Muscle of leg (tissue), 3 donors: ENCODE measurements at regions not wholly inside any gene's neighbourhood (a gene's known extent, or its start where the extent isn't known, plus 50 kb on each side); places are given as distances from the start of the nearest gene placed in this dataset.
A peak's percentile ranks its signal among the peaks of the same experiment; 100 is the strongest.
"Not testable (repeated sequence)": the region's sequence is repeated elsewhere in the genome, so short reads cannot be mapped to it uniquely, and the experiment has no call there.

ENCODE experiments used
- DNase-seq: peaks from one replicate; pipeline ENCODE4 v3.0.0; 2013
- H3K27ac ChIP-seq: one replicate; pipeline ENCODE4 v1.5.1; 2013; ENCODE audit warnings: mild to moderate bottlenecking, low read length, control low read depth
- H3K27me3 ChIP-seq: one replicate; pipeline ENCODE4 v1.6.1; 2013; ENCODE audit warnings: low read length; ENCODE audit not compliant: control insufficient read depth, insufficient read depth
- H3K36me3 ChIP-seq: one replicate; pipeline ENCODE4 v1.6.1; 2013; ENCODE audit warnings: low read length; ENCODE audit not compliant: control insufficient read depth, insufficient read depth
- H3K4me1 ChIP-seq: one replicate; pipeline ENCODE4 v1.6.1; 2013; ENCODE audit warnings: low read length; ENCODE audit not compliant: control insufficient read depth, insufficient read depth
- H3K4me3 ChIP-seq: one replicate; pipeline ENCODE4 v1.5.1; 2013; ENCODE audit warnings: low read length, control low read depth
- H3K9me3 ChIP-seq: replicated peaks from 2 replicates; pipeline ENCODE4 v1.6.1; 2013; ENCODE audit warnings: low read depth, low read length; ENCODE audit not compliant: control insufficient read depth
- WGBS: methylation state at CpG from one replicate; pipeline ENCODE4 v1.1.5; 2013; ENCODE audit warnings: missing lambda C conversion rate; ENCODE audit not compliant: insufficient coverage; 5-methylcytosine and 5-hydroxymethylcytosine counted together

GRCh38 chr7:9349625-9350024 lies 916.2 kb downstream of the NXPH1 start:
- H3K27ac ChIP-seq: no peak overlapping the region
- H3K4me1 ChIP-seq: no peaks in the 10 kb centered on the region
- DNase-seq: no peak
- H3K36me3 ChIP-seq: no peaks in the 10 kb centered on the region
- WGBS: 100% methylated on average over 1 of the region's 3 CpGs
- no peak overlapping the region for H3K4me3 ChIP-seq
- no peaks in the 10 kb centered on the region for H3K27me3 ChIP-seq
- H3K9me3 ChIP-seq: no peaks in the 10 kb centered on the region

DNA sequence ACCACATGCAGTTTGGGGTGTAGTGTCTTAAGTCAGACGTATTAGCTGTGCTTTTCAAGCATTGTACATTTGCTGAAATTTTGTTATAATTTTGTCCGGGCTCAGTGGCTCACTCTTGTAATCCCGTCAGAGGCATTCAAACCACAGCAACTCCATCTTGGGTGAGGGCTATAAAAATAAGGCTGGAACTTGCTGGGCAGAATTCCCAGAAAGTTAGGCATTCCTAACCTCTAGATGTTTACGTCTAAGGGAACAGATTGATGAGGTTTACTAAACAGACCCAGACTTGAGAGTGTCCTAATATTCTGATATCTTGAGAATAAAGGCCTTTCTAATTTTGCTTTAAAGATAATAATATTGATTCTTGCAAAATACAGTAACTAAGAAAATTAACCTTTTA lies 957.8 kb downstream of the NXPH1 start:
- H3K36me3 ChIP-seq: no peaks in the 10 kb centered on the region
- H3K27ac ChIP-seq: no peak overlapping the region
- no peak for DNase-seq
- H3K4me3 ChIP-seq: no peak overlapping the region
- H3K4me1 ChIP-seq: no peaks in the 10 kb centered on the region
- 83% methylated on average over 1 of the region's 4 CpGs for WGBS
- H3K27me3 ChIP-seq: no peaks in the 10 kb centered on the region
- H3K9me3 ChIP-seq: peaks cover 17% of the 10 kb centered on the region

DNA sequence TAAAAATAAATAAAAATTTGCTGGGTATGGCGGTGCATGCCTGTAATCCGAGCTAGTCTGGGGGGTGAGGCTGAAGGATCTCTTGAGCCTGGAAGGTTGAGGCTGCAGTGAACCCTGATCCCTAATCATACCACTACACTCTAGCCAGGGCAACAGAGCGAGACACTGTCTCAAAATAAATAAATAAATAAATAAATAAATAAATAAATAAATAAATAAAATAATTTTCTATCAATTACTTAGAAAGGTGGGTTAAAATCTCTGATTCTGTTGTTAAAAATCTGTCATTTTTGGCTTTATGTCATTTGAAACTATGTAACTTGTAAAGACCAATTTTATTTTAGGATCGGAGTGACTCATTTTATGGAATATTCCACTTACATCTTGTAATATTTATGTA lies 958.6 kb downstream of the NXPH1 start:
- no peaks in the 10 kb centered on the region for H3K27me3 ChIP-seq
- no peaks in the 10 kb centered on the region for H3K36me3 ChIP-seq
- H3K9me3 ChIP-seq: peaks cover 12% of the 10 kb centered on the region
- no CpG with 5 or more reads among the region's 4 CpGs for WGBS
- H3K4me3 ChIP-seq: no peak overlapping the region
- H3K4me1 ChIP-seq: no peaks in the 10 kb centered on the region
- DNase-seq: no peak
- H3K27ac ChIP-seq: no peak overlapping the region

GRCh38 chr7:9404386-9404785 lies 971.0 kb downstream of the NXPH1 start:
- not testable (repeated sequence) for H3K27ac ChIP-seq, H3K36me3 ChIP-seq, DNase-seq, H3K4me1 ChIP-seq, H3K9me3 ChIP-seq, H3K4me3 ChIP-seq, H3K27me3 ChIP-seq
- WGBS: 93% methylated on average over 25 of the region's 28 CpGs

DNA sequence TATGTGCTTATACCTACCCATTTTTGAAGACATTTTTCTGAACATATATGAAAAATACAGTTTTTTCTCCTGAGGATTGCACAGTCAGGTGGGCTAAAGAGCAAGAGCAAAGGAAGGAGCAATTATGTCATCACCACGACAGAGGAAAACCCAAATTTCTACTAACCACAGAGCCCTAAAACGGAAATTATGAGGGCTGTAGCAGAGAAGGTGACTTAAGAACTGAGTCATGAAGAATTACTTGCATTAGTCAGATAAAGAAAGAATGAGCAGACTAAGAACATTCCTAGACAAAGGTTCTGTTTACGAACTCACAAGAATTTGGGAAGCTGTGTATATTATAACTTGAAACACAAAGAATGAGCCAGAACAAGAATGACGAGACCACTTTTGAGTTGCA lies 974.4 kb downstream of the NXPH1 start:
- Histone ChIP-seq H3K27ac (no peak overlapping the region), H3K36me3 (no peaks in the 10 kb centered on the region), H3K9me3 (no peaks in the 10 kb centered on the region), H3K27me3 (no peaks in the 10 kb centered on the region), H3K4me1 (no peaks in the 10 kb centered on the region), H3K4me3 (no peak overlapping the region)
- no CpG with 5 or more reads among the region's 4 CpGs for WGBS
- no peak for DNase-seq

DNA sequence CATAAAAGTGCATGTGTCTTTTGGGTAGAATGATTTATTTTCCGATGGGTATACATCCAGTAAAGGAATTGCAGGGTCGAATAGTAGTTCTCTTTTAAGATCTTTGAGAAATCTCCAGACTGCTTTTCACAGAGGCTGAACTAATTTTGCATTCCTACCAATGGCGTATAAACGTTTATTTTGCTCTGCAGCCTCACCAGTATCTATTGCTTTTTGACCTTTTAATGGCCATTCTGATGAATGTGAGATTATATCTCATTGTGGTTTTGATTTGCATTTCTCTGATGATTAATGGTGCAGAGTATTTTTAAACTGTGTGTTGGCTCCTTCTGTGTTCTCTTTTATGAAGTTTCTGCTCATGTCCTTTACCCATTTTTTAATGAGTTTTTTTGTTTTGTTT lies 1020.1 kb downstream of the NXPH1 start:
- no CpG with 5 or more reads among the region's 4 CpGs for WGBS
- no peaks in the 10 kb centered on the region for H3K27me3 ChIP-seq
- H3K4me3 ChIP-seq: no peak overlapping the region
- H3K27ac ChIP-seq: no peak overlapping the region
- H3K9me3 ChIP-seq: peaks cover 2% of the 10 kb centered on the region
- H3K4me1 ChIP-seq: no peaks in the 10 kb centered on the region
- H3K36me3 ChIP-seq: no peaks in the 10 kb centered on the region
- DNase-seq: no peak

- no peak overlapping the region for H3K27ac ChIP-seq
- no peaks in the 10 kb centered on the region for H3K36me3 ChIP-seq
- H3K27me3 ChIP-seq: no peaks in the 10 kb centered on the region
- no peaks in the 10 kb centered on the region for H3K9me3 ChIP-seq
- H3K4me1 ChIP-seq: no peaks in the 10 kb centered on the region
- no peak for DNase-seq
- no peak overlapping the region for H3K4me3 ChIP-seq
Observed at GRCh38 chr7:9488555-9488954, 1055.1 kb downstream of the NXPH1 start.

DNA sequence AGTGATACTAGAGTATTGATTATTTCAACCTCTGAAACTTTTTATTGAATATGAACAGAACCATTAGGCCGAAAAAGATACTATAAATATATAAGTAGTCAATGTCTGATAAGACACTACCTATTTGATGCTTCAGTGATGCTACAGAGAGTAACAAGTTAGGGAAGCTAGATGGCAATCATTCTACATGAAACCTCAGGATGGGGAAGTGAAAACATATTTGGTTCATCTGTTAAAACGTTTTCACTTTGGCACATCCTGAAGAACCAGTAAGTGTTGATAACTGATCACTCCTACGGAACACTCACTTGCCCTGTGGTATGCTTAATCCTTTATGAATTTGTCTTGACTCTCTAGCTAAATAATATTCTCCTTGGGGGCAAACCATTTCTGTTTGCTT lies 1064.9 kb downstream of the NXPH1 start:
- WGBS: no CpG with 5 or more reads among the region's 3 CpGs
- no peaks in the 10 kb centered on the region for H3K4me1 ChIP-seq

DNA sequence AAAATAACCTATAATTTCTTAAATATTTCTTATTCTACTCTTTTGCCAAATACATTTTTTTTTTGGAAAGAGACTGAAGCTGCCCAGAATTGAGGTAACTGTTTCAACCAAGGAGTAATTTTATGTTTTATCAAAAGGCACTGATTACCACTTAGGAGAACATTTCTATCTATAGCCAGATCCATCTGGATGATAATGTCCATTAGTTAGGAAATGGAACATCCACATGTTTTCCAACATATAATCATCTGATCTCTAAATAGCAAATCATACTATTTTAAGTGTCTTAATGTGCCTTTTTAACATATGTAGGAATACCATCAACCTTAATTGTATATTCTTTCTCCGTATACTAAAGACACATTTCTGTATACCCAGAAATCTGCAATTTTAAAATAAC lies 1068.9 kb downstream of the NXPH1 start:
- no peaks in the 10 kb centered on the region for H3K27me3 ChIP-seq
- H3K27ac ChIP-seq: no peak overlapping the region
- DNase-seq: no peak
- WGBS: no CpG with 5 or more reads among the region's 1 CpG
- H3K9me3 ChIP-seq: no peaks in the 10 kb centered on the region
- H3K36me3 ChIP-seq: no peaks in the 10 kb centered on the region
- no peaks in the 10 kb centered on the region for H3K4me1 ChIP-seq
- no peak overlapping the region for H3K4me3 ChIP-seq

More for the DNA sequence above, 1064.9 kb downstream of the NXPH1 start:
- Histone ChIP-seq H3K36me3 (no peaks in the 10 kb centered on the region), H3K27me3 (no peaks in the 10 kb centered on the region), H3K27ac (no peak overlapping the region), H3K9me3 (no peaks in the 10 kb centered on the region), H3K4me3 (no peak overlapping the region)
- DNase-seq: peak; percentile 30

DNA sequence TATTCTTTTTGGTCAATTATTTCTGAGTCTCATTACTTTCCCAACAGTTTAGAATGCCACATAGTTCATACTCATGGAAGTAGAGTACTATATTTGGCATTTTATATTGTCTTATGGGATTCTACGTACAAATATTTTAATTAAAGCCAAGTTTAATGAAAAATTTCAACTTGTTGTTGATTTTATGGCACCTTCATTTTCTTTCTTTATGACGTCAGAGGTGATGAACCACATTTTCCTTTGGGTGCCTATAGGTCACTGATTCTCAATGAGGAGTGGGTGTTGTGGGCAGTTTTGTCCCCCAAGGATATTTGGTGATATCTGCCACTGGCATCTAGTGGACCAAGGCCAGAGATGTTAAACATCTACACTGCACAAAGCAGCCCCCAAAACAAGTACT lies 1071.3 kb downstream of the NXPH1 start:
- no peak for DNase-seq
- Histone ChIP-seq H3K4me1 (no peaks in the 10 kb centered on the region), H3K27me3 (no peaks in the 10 kb centered on the region), H3K9me3 (no peaks in the 10 kb centered on the region), H3K27ac (no peak overlapping the region), H3K36me3 (no peaks in the 10 kb centered on the region), H3K4me3 (no peak overlapping the region)
- no CpG with 5 or more reads among the region's 2 CpGs for WGBS

DNA sequence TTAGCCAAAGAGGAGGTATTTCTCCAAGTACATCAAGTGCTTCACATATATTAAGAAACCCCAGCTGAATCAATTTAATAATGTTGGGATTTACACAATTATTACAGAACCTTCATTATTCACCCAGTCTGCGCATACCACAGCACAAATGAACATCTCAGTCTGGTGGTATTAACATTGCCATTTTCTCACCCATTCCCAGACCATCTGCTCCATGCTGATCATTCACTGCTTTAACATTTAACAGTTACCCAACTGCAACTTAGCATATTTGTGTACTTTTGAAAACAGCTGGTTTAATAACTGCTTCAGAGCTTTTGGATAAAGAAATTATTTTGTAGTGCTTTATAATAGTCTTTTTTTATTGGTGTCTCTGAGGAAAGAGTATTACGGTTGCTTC lies 1072.1 kb downstream of the NXPH1 start:
- no peak for DNase-seq
- H3K4me1 ChIP-seq: no peaks in the 10 kb centered on the region
- no peaks in the 10 kb centered on the region for H3K9me3 ChIP-seq
- H3K4me3 ChIP-seq: no peak overlapping the region
- H3K36me3 ChIP-seq: no peaks in the 10 kb centered on the region
- no peak overlapping the region for H3K27ac ChIP-seq
- WGBS: no CpG with 5 or more reads among the region's 2 CpGs
- H3K27me3 ChIP-seq: no peaks in the 10 kb centered on the region
